HFF-Myc (cell line): ENCODE measurements at regions not wholly inside any gene's neighbourhood (a gene's known extent, or its start where the extent isn't known, plus 50 kb on each side); places are given as distances from the start of the nearest gene placed in this dataset.

Experiments used
- DNase-seq: peaks from one replicate; pipeline ENCODE4 v3.0.0-alpha.2; 2011; ENCODE audit warnings: low read depth; ENCODE audit errors: extremely low read depth
- H3K4me3 ChIP-seq: replicated peaks from 2 replicates; pipeline ENCODE4 v1.5.1; 2011; ENCODE audit warnings: low read depth, mild to moderate bottlenecking, control low read depth, low read length
- TF ChIP-seq, protein P1 (sequence below): IDR thresholded peaks from 2 replicates; pipeline ENCODE4 v1.5.1; 2012; ENCODE audit warnings: mild to moderate bottlenecking, low read depth, low read length, control low read depth; ENCODE audit errors: missing control alignments

DNA sequence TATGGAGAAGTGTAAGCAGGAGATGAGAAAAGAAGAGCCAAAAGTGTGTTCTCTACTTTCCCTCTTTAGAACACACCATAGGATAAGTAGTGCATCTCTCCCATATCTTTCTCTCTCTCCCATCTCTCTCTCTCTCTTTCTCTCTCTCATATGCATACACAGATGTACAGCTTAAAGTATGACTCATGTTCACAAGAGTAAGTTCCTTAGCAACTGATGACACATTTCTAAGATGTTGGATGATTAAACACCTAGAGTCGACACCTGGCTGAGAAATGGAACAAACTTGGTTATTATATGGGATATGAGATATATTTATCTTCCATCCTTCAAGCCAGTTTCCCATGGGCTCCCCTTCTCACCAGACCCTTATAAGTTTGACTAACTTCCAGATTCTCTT is 113.5 kb downstream of the TMEM132E start:
- TF ChIP-seq, protein P1, sequence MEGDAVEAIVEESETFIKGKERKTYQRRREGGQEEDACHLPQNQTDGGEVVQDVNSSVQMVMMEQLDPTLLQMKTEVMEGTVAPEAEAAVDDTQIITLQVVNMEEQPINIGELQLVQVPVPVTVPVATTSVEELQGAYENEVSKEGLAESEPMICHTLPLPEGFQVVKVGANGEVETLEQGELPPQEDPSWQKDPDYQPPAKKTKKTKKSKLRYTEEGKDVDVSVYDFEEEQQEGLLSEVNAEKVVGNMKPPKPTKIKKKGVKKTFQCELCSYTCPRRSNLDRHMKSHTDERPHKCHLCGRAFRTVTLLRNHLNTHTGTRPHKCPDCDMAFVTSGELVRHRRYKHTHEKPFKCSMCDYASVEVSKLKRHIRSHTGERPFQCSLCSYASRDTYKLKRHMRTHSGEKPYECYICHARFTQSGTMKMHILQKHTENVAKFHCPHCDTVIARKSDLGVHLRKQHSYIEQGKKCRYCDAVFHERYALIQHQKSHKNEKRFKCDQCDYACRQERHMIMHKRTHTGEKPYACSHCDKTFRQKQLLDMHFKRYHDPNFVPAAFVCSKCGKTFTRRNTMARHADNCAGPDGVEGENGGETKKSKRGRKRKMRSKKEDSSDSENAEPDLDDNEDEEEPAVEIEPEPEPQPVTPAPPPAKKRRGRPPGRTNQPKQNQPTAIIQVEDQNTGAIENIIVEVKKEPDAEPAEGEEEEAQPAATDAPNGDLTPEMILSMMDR: no peak
- H3K4me3 ChIP-seq: no peak overlapping the region
- DNase-seq: no peak
